SK-N-SH (cell line): ENCODE measurements at regions not wholly inside any gene's neighbourhood (a gene's known extent, or its start where the extent isn't known, plus 50 kb on each side); places are given as distances from the start of the nearest gene placed in this dataset.
A peak's percentile ranks its signal among the peaks of the same experiment; 100 is the strongest.

Experiments used
- CTCF ChIA-PET: fragments of 300-600, 350-600 bp; formaldehyde crosslinking; extraction: SDS; loops from one replicate; lab custom pipeline; 2021; lab: Yijun Ruan, JAX
- POLR2A ChIA-PET: fragments of 350-600 bp; sonication (Branson Sonifier 250); formaldehyde crosslinking; extraction: SDS; loops from one replicate; lab custom pipeline; 2020; ENCODE audit warnings: antibody characterized with exemption, inconsistent platforms; lab: Yijun Ruan, JAX
- DNase-seq: peaks from one replicate; pipeline ENCODE4 v3.0.0; 2012
- H2AFZ ChIP-seq: fragments of 200-600 bp; sonication (generic); 2 replicates; pipeline ENCODE4 v1.8.1; 2016; ENCODE audit warnings: antibody characterized with exemption, mild to moderate bottlenecking, low read depth
- H3F3A ChIP-seq: fragments of 200-600 bp; sonication (generic); replicated peaks from 2 replicates; pipeline ENCODE3; 2016; ENCODE audit warnings: antibody characterized with exemption, mild to moderate bottlenecking; ENCODE audit not compliant: insufficient read depth
- H3K27ac ChIP-seq, 2 experiments: fragments of 200-500 bp in 1 of 2; fragments of 200-600 bp in 1 of 2; sonication (Bioruptor generic) in 1 of 2; sonication (generic), shearing (Covaris generic) in 1 of 2; 2 replicates each; pipeline versions ENCODE4 v1.5.1 to v1.6.1; 2014 to 2016; ENCODE audit warnings: low read depth in 2 of 2, inconsistent platforms in 1 of 2, low read length in 1 of 2, mild to moderate bottlenecking in 1 of 2, mixed read lengths in 1 of 2
- H3K27me3 ChIP-seq: fragments of 200-600 bp; sonication (generic), shearing (Covaris generic); 2 replicates; pipeline ENCODE4 v1.6.1; 2016; ENCODE audit warnings: mixed run types; ENCODE audit not compliant: insufficient read depth
- H3K36me3 ChIP-seq, 2 experiments: fragments of 200-500 bp in 1 of 2; fragments of 200-600 bp in 1 of 2; sonication (Bioruptor generic) in 1 of 2; sonication (generic) in 1 of 2; replicated peaks in 1 of 2; 2 replicates each; pipeline versions ENCODE3 to v1.5.1; 2014 to 2016; ENCODE audit warnings: low read length in 1 of 2, mild to moderate bottlenecking in 1 of 2; ENCODE audit not compliant: insufficient read depth in 2 of 2, control insufficient read depth in 1 of 2
- H3K4me1 ChIP-seq, 2 experiments: fragments of 200-500 bp in 1 of 2; fragments of 200-600 bp in 1 of 2; sonication (Bioruptor generic) in 1 of 2; sonication (generic), shearing (Covaris generic) in 1 of 2; 2 replicates each; pipeline versions ENCODE4 v1.5.1 to v1.6.1; 2014 to 2016; ENCODE audit warnings: low read depth in 1 of 2, low read length in 1 of 2, mixed run types in 1 of 2; ENCODE audit not compliant: insufficient read depth in 2 of 2, control insufficient read depth in 1 of 2
- H3K4me2 ChIP-seq: fragments of 200-600 bp; sonication (generic), shearing (Covaris generic); 2 replicates; pipeline ENCODE4 v1.6.1; 2017; ENCODE audit warnings: mixed run types
- H3K4me3 ChIP-seq, 2 experiments: fragments of 200-500 bp in 1 of 2; fragments of 200-600 bp in 1 of 2; sonication (Bioruptor generic) in 1 of 2; sonication (generic), shearing (Covaris generic) in 1 of 2; 2 replicates each; pipeline versions ENCODE4 v1.5.1 to v1.8.1; 2014 to 2016; ENCODE audit warnings: low read depth in 2 of 2, inconsistent platforms in 1 of 2, low read length in 1 of 2, mild to moderate bottlenecking in 1 of 2, mixed read lengths in 1 of 2, moderate library complexity in 1 of 2
- H3K79me2 ChIP-seq: fragments of 200-600 bp; sonication (generic); 2 replicates; pipeline ENCODE4 v1.8.1; 2017; ENCODE audit warnings: mild to moderate bottlenecking; ENCODE audit not compliant: insufficient read depth
- H3K9ac ChIP-seq: fragments of 200-600 bp; sonication (generic); 2 replicates; pipeline ENCODE4 v1.6.1; 2017; ENCODE audit warnings: mixed run types
- H3K9me2 ChIP-seq: fragments of 200-600 bp; sonication (generic); 2 replicates; pipeline ENCODE4 v1.6.1; 2017; ENCODE audit warnings: mixed run types
- H3K9me3 ChIP-seq: fragments of 200-600 bp; sonication (generic); 2 replicates; pipeline ENCODE4 v1.6.1; 2017; ENCODE audit warnings: mixed run types, mild to moderate bottlenecking, moderate library complexity
- H4K20me1 ChIP-seq: fragments of 200-600 bp; sonication (generic); 2 replicates; pipeline ENCODE4 v1.6.1; 2017; ENCODE audit warnings: mild to moderate bottlenecking, mixed run types; ENCODE audit not compliant: insufficient read depth
- CTCF ChIP-seq: fragments of 200-600 bp; sonication (generic); IDR thresholded peaks from 2 replicates; pipeline ENCODE4 v1.6.1; 2017; ENCODE audit warnings: antibody characterized with exemption, mild to moderate bottlenecking, moderate library complexity
- ELF1 ChIP-seq: IDR thresholded peaks from 2 replicates; pipeline ENCODE4 v1.4.0; 2012
- FOXJ3 ChIP-seq: sonication (generic); formaldehyde crosslinking; IDR thresholded peaks from 2 replicates; pipeline ENCODE4 v1.5.1; 2020; ENCODE audit warnings: mild to moderate bottlenecking, missing genetic modification reagents
- GABPA ChIP-seq: IDR thresholded peaks from 2 replicates; pipeline ENCODE4 v1.4.0; 2012; ENCODE audit warnings: low read depth, mild to moderate bottlenecking
- GATA2 ChIP-seq: sonication (generic); formaldehyde crosslinking; IDR thresholded peaks from 2 replicates; pipeline ENCODE4 v1.5.0; 2020; ENCODE audit warnings: mild to moderate bottlenecking, missing genetic modification reagents
- JUND ChIP-seq: IDR thresholded peaks from 2 replicates; pipeline ENCODE4 v1.4.0; 2012
- NRF1 ChIP-seq: IDR thresholded peaks from 2 replicates; pipeline ENCODE4 v1.6.1; 2012; ENCODE audit warnings: low read depth, mild to moderate bottlenecking, low read length
- REST ChIP-seq: IDR thresholded peaks from 2 replicates; pipeline ENCODE4 v1.6.1; 2012; ENCODE audit warnings: mild to moderate bottlenecking, low read depth, low read length, moderate library complexity
- SMC3 ChIP-seq: IDR thresholded peaks from 2 replicates; pipeline ENCODE4 v1.6.1; 2012; ENCODE audit warnings: low read depth, low read length, improper control_type of control experiment
- TCF12 ChIP-seq: IDR thresholded peaks from 2 replicates; pipeline ENCODE4 v1.4.0; 2012
- USF2 ChIP-seq: fragments of 150-350 bp; IDR thresholded peaks from 2 replicates; pipeline ENCODE4 v1.6.1; 2017; ENCODE audit warnings: antibody characterized with exemption, low read length, low read depth, borderline replicate concordance
- WGBS: methylation state at CpG from one replicate; pipeline ENCODE4 v1.1.6; 2017; ENCODE audit warnings: low lambda C conversion rate; 5-methylcytosine and 5-hydroxymethylcytosine counted together
- TF ChIP-seq, protein P1 (sequence below): fragments of 150-350 bp; IDR thresholded peaks from 2 replicates; pipeline ENCODE4 v1.6.1; 2016; ENCODE audit warnings: mild to moderate bottlenecking, low read depth, low read length

DNA sequence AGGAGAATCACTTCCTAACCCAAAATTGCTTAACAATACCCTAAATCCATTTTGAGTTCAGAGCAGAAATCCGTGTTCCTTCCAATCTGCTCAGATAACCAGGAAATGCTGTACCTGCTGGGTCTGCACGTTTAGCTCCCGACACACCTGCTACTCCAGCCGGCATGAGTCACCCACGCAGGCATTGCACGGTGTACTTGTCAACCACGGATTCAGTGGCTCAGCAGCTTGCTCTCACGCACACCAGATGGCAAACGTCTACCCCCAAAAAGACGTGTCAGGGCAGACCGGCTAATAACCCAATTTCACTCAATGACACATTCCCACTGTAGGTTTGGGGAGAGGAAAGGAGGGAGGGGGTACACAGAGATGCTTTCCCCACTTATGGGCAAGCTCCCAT is 468.1 kb downstream of the SOX9 start:
- H3K9ac ChIP-seq, result no peak overlapping the region
- H3K4me1 ChIP-seq, result peaks cover 4 to 14% of the 10 kb centered on the region in 2 experiments; a peak in 1 of 4 replicates
- H3K9me2 ChIP-seq, result no peaks in the 10 kb centered on the region
- H3K27me3 ChIP-seq, result no peaks in the 10 kb centered on the region
- TF ChIP-seq CTCF (no peak), USF2 (no peak), GABPA (no peak), JUND (no peak), NRF1 (no peak), TCF12 (no peak), ELF1 (no peak), FOXJ3 (no peak), GATA2 (CRISPR knock-in tag) (no peak), REST (no peak), SMC3 (no peak)
- TF ChIP-seq, protein P1, sequence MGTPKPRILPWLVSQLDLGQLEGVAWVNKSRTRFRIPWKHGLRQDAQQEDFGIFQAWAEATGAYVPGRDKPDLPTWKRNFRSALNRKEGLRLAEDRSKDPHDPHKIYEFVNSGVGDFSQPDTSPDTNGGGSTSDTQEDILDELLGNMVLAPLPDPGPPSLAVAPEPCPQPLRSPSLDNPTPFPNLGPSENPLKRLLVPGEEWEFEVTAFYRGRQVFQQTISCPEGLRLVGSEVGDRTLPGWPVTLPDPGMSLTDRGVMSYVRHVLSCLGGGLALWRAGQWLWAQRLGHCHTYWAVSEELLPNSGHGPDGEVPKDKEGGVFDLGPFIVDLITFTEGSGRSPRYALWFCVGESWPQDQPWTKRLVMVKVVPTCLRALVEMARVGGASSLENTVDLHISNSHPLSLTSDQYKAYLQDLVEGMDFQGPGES, result no peak
- no peak overlapping the region for H3K27ac ChIP-seq
- no peak for DNase-seq
- CTCF ChIA-PET, result interaction anchor here (1.4 to 4.1 kb wide), 4 partner anchors 11 to 136 kb away, joined by 8 to 22 read pairs (median 17); no protein-coding TSS in a partner anchor
- no peaks in the 10 kb centered on the region for H3K36me3 ChIP-seq
- H3K4me2 ChIP-seq, result peak overlapping the region; percentile 35; the same call in 1 of the 2 replicates
- 68% methylated on average over 11 of the region's 11 CpGs for WGBS
- no peak overlapping the region for H2AFZ ChIP-seq
- H3F3A ChIP-seq, result peaks cover 6% of the 10 kb centered on the region
- POLR2A ChIA-PET, result no interaction called here
- H3K9me3 ChIP-seq, result no peaks in the 10 kb centered on the region
- H3K79me2 ChIP-seq, result peaks cover 73% of the 10 kb centered on the region
- H4K20me1 ChIP-seq, result peaks cover 7% of the 10 kb centered on the region
- H3K4me3 ChIP-seq, result no peak overlapping the region
